Neural progenitor cell (in vitro differentiated cells): ENCODE measurements at regions not wholly inside any gene's neighbourhood (a gene's known extent, or its start where the extent isn't known, plus 50 kb on each side); places are given as distances from the start of the nearest gene placed in this dataset.

Source experiments
- DNase-seq: peaks from one replicate; pipeline ENCODE4 v3.0.0-alpha.2; 2016; ENCODE audit warnings: low spot score
- H2AFZ ChIP-seq: fragments of 200-600 bp; sonication (generic); replicated peaks from 2 replicates; pipeline ENCODE4 v1.6.1; 2016; ENCODE audit warnings: antibody characterized with exemption
- H3F3A ChIP-seq: fragments of 200-600 bp; sonication (generic); 2 replicates; pipeline ENCODE4 v1.6.1; 2016; ENCODE audit warnings: antibody characterized with exemption, low read depth
- H3K27ac ChIP-seq: fragments of 200-600 bp; sonication (generic); 2 replicates; pipeline ENCODE4 v1.5.1; 2016; ENCODE audit warnings: mild to moderate bottlenecking
- H3K27me3 ChIP-seq: fragments of 200-600 bp; sonication (generic); 2 replicates; pipeline ENCODE4 v1.6.1; 2016; ENCODE audit warnings: mild to moderate bottlenecking, moderate library complexity
- H3K36me3 ChIP-seq: fragments of 200-600 bp; sonication (generic); 2 replicates; pipeline ENCODE4 v1.5.1; 2016
- H3K4me1 ChIP-seq: fragments of 200-600 bp; sonication (generic); 2 replicates; pipeline ENCODE4 v1.6.1; 2016; ENCODE audit warnings: mixed run types
- H3K4me2 ChIP-seq: fragments of 200-600 bp; sonication (generic); 2 replicates; pipeline ENCODE4 v1.6.1; 2016
- H3K4me3 ChIP-seq: fragments of 200-600 bp; sonication (generic); 2 replicates; pipeline ENCODE4 v1.5.1; 2016
- H3K79me2 ChIP-seq: fragments of 200-600 bp; sonication (generic); 2 replicates; pipeline ENCODE4 v1.6.1; 2016; ENCODE audit warnings: low read depth
- H3K9ac ChIP-seq: fragments of 200-600 bp; sonication (generic); 2 replicates; pipeline ENCODE4 v1.6.1; 2016
- H3K9me3 ChIP-seq: fragments of 200-600 bp; sonication (generic); 2 replicates; pipeline ENCODE4 v1.5.1; 2016; ENCODE audit warnings: low read depth
- H4K20me1 ChIP-seq: fragments of 200-600 bp; sonication (generic); 2 replicates; pipeline ENCODE4 v1.6.1; 2016; ENCODE audit warnings: low read depth
- H3K27ac Mint-ChIP-seq: 3 replicates; pipeline ENCODE4 v1.8.0; 2021; ENCODE audit warnings: mixed read lengths
- H3K27me3 Mint-ChIP-seq: 2 replicates; pipeline ENCODE4 v1.8.0; 2022; ENCODE audit warnings: low read depth, mild to moderate bottlenecking, inconsistent platforms, moderate library complexity, mixed read lengths; ENCODE audit not compliant: insufficient read depth
- H3K36me3 Mint-ChIP-seq: 3 replicates; pipeline ENCODE4 v1.8.0; 2021; ENCODE audit warnings: mixed read lengths
- H3K4me1 Mint-ChIP-seq: 3 replicates; pipeline ENCODE4 v1.8.0; 2021; ENCODE audit warnings: mixed read lengths
- H3K4me3 Mint-ChIP-seq: 3 replicates; pipeline ENCODE4 v1.8.0; 2021; ENCODE audit warnings: mild to moderate bottlenecking, moderate library complexity, mixed read lengths
- H3K9me3 Mint-ChIP-seq: 3 replicates; pipeline ENCODE4 v1.8.0; 2020; ENCODE audit warnings: mixed read lengths
- EZH2 ChIP-seq: fragments of 200-600 bp; sonication (generic); IDR thresholded peaks from 2 replicates; pipeline ENCODE4 v1.6.1; 2017; ENCODE audit warnings: antibody characterized with exemption, mild to moderate bottlenecking, moderate library complexity
- EZH2phosphoT487 ChIP-seq: fragments of 200-600 bp; sonication (generic); IDR thresholded peaks from 2 replicates; pipeline ENCODE4 v1.6.1; 2017; ENCODE audit warnings: antibody characterized with exemption
- TF ChIP-seq, protein P1 (sequence below): fragments of 200-600 bp; sonication (generic); IDR thresholded peaks from 2 replicates; pipeline ENCODE4 v1.5.1; 2017; ENCODE audit warnings: antibody characterized with exemption, mild to moderate bottlenecking

DNA sequence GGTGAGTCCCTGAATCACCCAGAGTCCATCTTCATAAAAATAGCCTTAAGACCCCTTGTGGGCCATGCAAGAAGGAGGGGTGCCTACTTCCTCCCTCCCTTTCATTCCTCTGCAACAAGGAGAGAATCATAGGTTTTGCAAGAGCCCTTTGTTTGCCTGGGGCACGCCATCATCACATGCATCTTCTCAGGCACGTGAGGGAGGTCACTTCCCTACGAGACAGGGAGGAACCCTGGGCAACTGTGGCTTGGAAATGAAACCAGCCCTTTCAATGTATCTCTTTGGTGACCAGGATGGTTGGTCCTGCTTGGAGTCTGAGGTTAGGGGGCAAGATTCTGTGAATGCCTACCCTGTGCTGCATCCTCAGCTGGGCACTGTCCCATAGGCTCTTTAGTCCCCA is 194.8 kb downstream of the MAFB start:
- Mint-ChIP-seq H3K36me3 (no peaks in the 10 kb centered on the region), H3K9me3 (no peaks in the 10 kb centered on the region), H3K4me1 (peaks cover 3% of the 10 kb centered on the region), H3K27ac (no peak overlapping the region), H3K4me3 (no peak overlapping the region), H3K27me3 (peaks cover 5% of the 10 kb centered on the region)
- Histone ChIP-seq H3K4me2 (no peak overlapping the region), H3K9ac (no peak overlapping the region), H3K36me3 (no peaks in the 10 kb centered on the region), H3F3A (no peaks in the 10 kb centered on the region), H3K27me3 (no peaks in the 10 kb centered on the region), H3K9me3 (no peaks in the 10 kb centered on the region), H3K79me2 (no peaks in the 10 kb centered on the region), H3K4me1 (no peaks in the 10 kb centered on the region), H3K4me3 (no peak overlapping the region), H4K20me1 (no peaks in the 10 kb centered on the region), H2AFZ (no peak overlapping the region), H3K27ac (no peak overlapping the region)
- TF ChIP-seq EZH2phosphoT487 (no peak), EZH2 (no peak)
- TF ChIP-seq, protein P1, sequence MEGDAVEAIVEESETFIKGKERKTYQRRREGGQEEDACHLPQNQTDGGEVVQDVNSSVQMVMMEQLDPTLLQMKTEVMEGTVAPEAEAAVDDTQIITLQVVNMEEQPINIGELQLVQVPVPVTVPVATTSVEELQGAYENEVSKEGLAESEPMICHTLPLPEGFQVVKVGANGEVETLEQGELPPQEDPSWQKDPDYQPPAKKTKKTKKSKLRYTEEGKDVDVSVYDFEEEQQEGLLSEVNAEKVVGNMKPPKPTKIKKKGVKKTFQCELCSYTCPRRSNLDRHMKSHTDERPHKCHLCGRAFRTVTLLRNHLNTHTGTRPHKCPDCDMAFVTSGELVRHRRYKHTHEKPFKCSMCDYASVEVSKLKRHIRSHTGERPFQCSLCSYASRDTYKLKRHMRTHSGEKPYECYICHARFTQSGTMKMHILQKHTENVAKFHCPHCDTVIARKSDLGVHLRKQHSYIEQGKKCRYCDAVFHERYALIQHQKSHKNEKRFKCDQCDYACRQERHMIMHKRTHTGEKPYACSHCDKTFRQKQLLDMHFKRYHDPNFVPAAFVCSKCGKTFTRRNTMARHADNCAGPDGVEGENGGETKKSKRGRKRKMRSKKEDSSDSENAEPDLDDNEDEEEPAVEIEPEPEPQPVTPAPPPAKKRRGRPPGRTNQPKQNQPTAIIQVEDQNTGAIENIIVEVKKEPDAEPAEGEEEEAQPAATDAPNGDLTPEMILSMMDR, result no peak
- no peak for DNase-seq

DNA sequence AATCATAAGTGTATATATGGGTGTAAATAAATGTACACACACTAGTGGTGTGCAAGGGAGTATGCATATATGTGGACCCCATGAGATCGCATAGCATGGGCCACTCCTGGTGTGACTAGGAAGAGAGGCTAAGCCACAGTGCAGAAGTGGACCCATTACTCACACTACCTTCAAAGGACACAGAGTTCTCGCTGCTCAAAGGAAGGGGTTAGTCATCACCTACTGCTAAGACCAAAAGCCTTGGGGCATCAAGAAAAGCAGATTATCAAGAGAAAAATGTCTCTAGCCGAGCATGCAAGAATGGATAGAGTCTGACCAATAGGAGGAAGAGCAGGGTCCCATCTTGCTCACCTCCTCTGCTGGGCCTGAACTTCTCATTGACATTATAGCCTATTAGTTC is 195.5 kb downstream of the MAFB start:
- no peaks in the 10 kb centered on the region for H3K27me3 ChIP-seq
- Mint-ChIP-seq H3K27ac (no peak overlapping the region), H3K9me3 (no peaks in the 10 kb centered on the region), H3K4me3 (no peak overlapping the region), H3K4me1 (peaks cover 3% of the 10 kb centered on the region), H3K27me3 (peaks cover 5% of the 10 kb centered on the region), H3K36me3 (no peaks in the 10 kb centered on the region)
- H3K9me3 ChIP-seq, result no peaks in the 10 kb centered on the region
- no peaks in the 10 kb centered on the region for H3K36me3 ChIP-seq
- H4K20me1 ChIP-seq, result no peaks in the 10 kb centered on the region
- DNase-seq, result no peak
- no peak overlapping the region for H2AFZ ChIP-seq
- H3K4me1 ChIP-seq, result no peaks in the 10 kb centered on the region
- no peak overlapping the region for H3K4me2 ChIP-seq
- H3K4me3 ChIP-seq, result no peak overlapping the region
- no peak overlapping the region for H3K27ac ChIP-seq
- TF ChIP-seq, protein P1, result no peak
- TF ChIP-seq EZH2phosphoT487, result no peak
- no peak for TF ChIP-seq EZH2
- H3K9ac ChIP-seq, result no peak overlapping the region
- no peaks in the 10 kb centered on the region for H3K79me2 ChIP-seq
- no peaks in the 10 kb centered on the region for H3F3A ChIP-seq

DNA sequence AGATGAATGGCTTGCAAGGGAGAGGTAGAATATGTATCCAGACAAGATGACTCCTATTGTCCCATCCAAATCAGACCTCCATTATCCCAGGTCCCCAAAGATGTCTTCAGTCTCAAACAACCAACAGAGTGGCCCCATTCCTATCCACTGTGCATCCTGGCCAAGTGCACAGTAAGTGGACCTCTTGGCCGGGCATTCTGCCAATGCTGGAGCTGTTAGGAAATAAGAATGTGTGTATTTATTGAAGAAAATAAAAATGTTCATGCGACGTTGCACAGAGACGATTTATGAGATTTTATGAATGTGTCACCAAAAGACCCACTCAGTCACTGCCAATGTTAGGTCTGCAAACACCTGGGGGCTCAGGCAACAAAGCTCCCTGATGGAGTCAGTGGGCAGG is 196.0 kb downstream of the MAFB start:
- H3K79me2 ChIP-seq, result no peaks in the 10 kb centered on the region
- H3K36me3 ChIP-seq, result no peaks in the 10 kb centered on the region
- H4K20me1 ChIP-seq, result no peaks in the 10 kb centered on the region
- H3F3A ChIP-seq, result no peaks in the 10 kb centered on the region
- no peak overlapping the region for H3K9ac ChIP-seq
- no peaks in the 10 kb centered on the region for H3K36me3 Mint-ChIP-seq
- H3K27me3 Mint-ChIP-seq, result peaks cover 5% of the 10 kb centered on the region
- no peaks in the 10 kb centered on the region for H3K9me3 ChIP-seq
- H3K4me3 ChIP-seq, result no peak overlapping the region
- no peaks in the 10 kb centered on the region for H3K27me3 ChIP-seq
- no peak for TF ChIP-seq EZH2phosphoT487
- TF ChIP-seq, protein P1, result no peak
- TF ChIP-seq EZH2, result no peak
- no peak overlapping the region for H3K27ac ChIP-seq
- no peak overlapping the region for H2AFZ ChIP-seq
- DNase-seq, result no peak
- peaks cover 3% of the 10 kb centered on the region for H3K4me1 Mint-ChIP-seq
- no peak overlapping the region for H3K27ac Mint-ChIP-seq
- H3K4me2 ChIP-seq, result no peak overlapping the region
- H3K4me3 Mint-ChIP-seq, result no peak overlapping the region
- H3K4me1 ChIP-seq, result no peaks in the 10 kb centered on the region
- no peaks in the 10 kb centered on the region for H3K9me3 Mint-ChIP-seq
